Endodermal cell (in vitro differentiated cells): ENCODE measurements at regions not wholly inside any gene's neighbourhood (a gene's known extent, or its start where the extent isn't known, plus 50 kb on each side); places are given as distances from the start of the nearest gene placed in this dataset.

Experiments
- DNase-seq: peaks from one replicate; pipeline ENCODE4 v3.0.0-alpha.2; 2017
- H3K27ac ChIP-seq: 2 replicates; pipeline ENCODE4 v1.5.1; 2013; ENCODE audit warnings: mild to moderate bottlenecking, low read depth, low read length, moderate library complexity
- H3K27me3 ChIP-seq: 2 replicates; pipeline ENCODE4 v1.6.1; 2013; ENCODE audit warnings: mild to moderate bottlenecking, low read length, moderate library complexity; ENCODE audit not compliant: insufficient read depth, control insufficient read depth, poor library complexity, severe bottlenecking
- H3K36me3 ChIP-seq: 2 replicates; pipeline ENCODE4 v1.7.0; 2013; ENCODE audit warnings: mild to moderate bottlenecking, low read length, moderate library complexity; ENCODE audit not compliant: control insufficient read depth, insufficient read depth
- H3K4me1 ChIP-seq: one replicate; pipeline ENCODE4 v1.7.0; 2013; ENCODE audit warnings: low read length; ENCODE audit not compliant: control insufficient read depth, insufficient read depth
- H3K4me3 ChIP-seq: 2 replicates; pipeline ENCODE4 v1.5.1; 2013; ENCODE audit warnings: mild to moderate bottlenecking, low read length, moderate library complexity
- H3K9ac ChIP-seq: 2 replicates; pipeline ENCODE4 v1.6.1; 2013; ENCODE audit warnings: mild to moderate bottlenecking, low read length, moderate library complexity; ENCODE audit not compliant: poor library complexity, severe bottlenecking; ENCODE audit errors: extremely low read depth
- H3K9me3 ChIP-seq: 2 replicates; pipeline ENCODE4 v1.6.1; 2013; ENCODE audit warnings: mild to moderate bottlenecking, low read length, moderate library complexity; ENCODE audit not compliant: control insufficient read depth
- H3K27ac Mint-ChIP-seq: 2 replicates; pipeline ENCODE4 v1.8.0; 2020; ENCODE audit warnings: mixed read lengths
- H3K27me3 Mint-ChIP-seq: 2 replicates; pipeline ENCODE4 v1.8.0; 2021; ENCODE audit warnings: mild to moderate bottlenecking, mixed read lengths; ENCODE audit not compliant: insufficient read depth
- H3K36me3 Mint-ChIP-seq: 2 replicates; pipeline ENCODE4 v1.8.0; 2020; ENCODE audit warnings: low read depth, mixed read lengths
- H3K4me1 Mint-ChIP-seq: 2 replicates; pipeline ENCODE4 v1.8.0; 2020; ENCODE audit warnings: mixed read lengths
- H3K4me3 Mint-ChIP-seq: 2 replicates; pipeline ENCODE4 v1.8.0; 2020; ENCODE audit warnings: mild to moderate bottlenecking, moderate library complexity, mixed read lengths
- H3K9me3 Mint-ChIP-seq: 2 replicates; pipeline ENCODE4 v1.8.0; 2020; ENCODE audit warnings: mild to moderate bottlenecking, mixed read lengths
- CTCF ChIP-seq: fragments of 200-600 bp; sonication (generic); conservative IDR thresholded peaks from 2 replicates; pipeline ENCODE4 v1.5.0; 2021; ENCODE audit warnings: antibody characterized with exemption, mild to moderate bottlenecking
- WGBS, 2 experiments: methylation state at CpG; one replicate each; pipeline versions ENCODE4 v1.1.5 to v1.1.7; 2013; ENCODE audit warnings: missing lambda C conversion rate in 2 of 2, mixed read lengths in 1 of 2; ENCODE audit not compliant: insufficient coverage in 1 of 2, insufficient read length in 1 of 2; 5-methylcytosine and 5-hydroxymethylcytosine counted together

GRCh38 chr17:6005939-6006338 is 64.2 kb upstream of the WSCD1 start:
- no peaks in the 10 kb centered on the region for H3K4me1 ChIP-seq
- no peaks in the 10 kb centered on the region for H3K27me3 ChIP-seq
- no peak overlapping the region for H3K27ac ChIP-seq
- TF ChIP-seq CTCF, result no peak
- H3K36me3 ChIP-seq, result no peaks in the 10 kb centered on the region
- no peak overlapping the region for H3K9ac ChIP-seq
- Mint-ChIP-seq H3K36me3 (no peaks in the 10 kb centered on the region), H3K4me1 (no peaks in the 10 kb centered on the region), H3K27ac (no peak overlapping the region), H3K9me3 (no peaks in the 10 kb centered on the region), H3K4me3 (no peak overlapping the region), H3K27me3 (peaks cover 3% of the 10 kb centered on the region)
- no peaks in the 10 kb centered on the region for H3K9me3 ChIP-seq
- no peak overlapping the region for H3K4me3 ChIP-seq
- 76 to 82% methylated on average over 5 of the region's 6 CpGs for WGBS, 2 experiments
- no peak for DNase-seq

GRCh38 chr17:6011206-6011605 is 59.0 kb upstream of the WSCD1 start:
- H3K27me3 ChIP-seq, result no peaks in the 10 kb centered on the region
- no peaks in the 10 kb centered on the region for H3K4me1 Mint-ChIP-seq
- WGBS, 2 experiments, result 88% methylated on average over 1 of the region's 1 CpG; no CpG with 5 or more reads in 1 of the 2 experiments
- no peak overlapping the region for H3K9ac ChIP-seq
- H3K9me3 Mint-ChIP-seq, result no peaks in the 10 kb centered on the region
- H3K27ac ChIP-seq, result no peak overlapping the region
- peaks cover 9% of the 10 kb centered on the region for H3K27me3 Mint-ChIP-seq
- TF ChIP-seq CTCF, result no peak
- H3K4me3 Mint-ChIP-seq, result no peak overlapping the region
- H3K36me3 ChIP-seq, result no peaks in the 10 kb centered on the region
- no peak overlapping the region for H3K4me3 ChIP-seq
- H3K4me1 ChIP-seq, result no peaks in the 10 kb centered on the region
- H3K9me3 ChIP-seq, result no peaks in the 10 kb centered on the region
- DNase-seq, result no peak
- no peaks in the 10 kb centered on the region for H3K36me3 Mint-ChIP-seq
- no peak overlapping the region for H3K27ac Mint-ChIP-seq

- Histone ChIP-seq H3K9ac (no peak overlapping the region), H3K27me3 (no peaks in the 10 kb centered on the region), H3K36me3 (no peaks in the 10 kb centered on the region), H3K9me3 (no peaks in the 10 kb centered on the region), H3K27ac (no peak overlapping the region), H3K4me3 (no peak overlapping the region), H3K4me1 (peaks cover 4% of the 10 kb centered on the region)
- TF ChIP-seq CTCF, result no peak
- Mint-ChIP-seq H3K27ac (no peak overlapping the region), H3K27me3 (peaks cover 12% of the 10 kb centered on the region), H3K9me3 (no peaks in the 10 kb centered on the region), H3K36me3 (no peaks in the 10 kb centered on the region), H3K4me3 (no peak overlapping the region), H3K4me1 (peaks cover 4% of the 10 kb centered on the region)
- DNase-seq, result no peak
- 58 to 80% methylated on average over 1 of the region's 1 CpG for WGBS, 2 experiments
Observed at GRCh38 chr17:6018788-6019187, 51.4 kb upstream of the WSCD1 start.
